Upper lobe of right lung (tissue), 1 donor: ENCODE measurements at regions not wholly inside any gene's neighbourhood (a gene's known extent, or its start where the extent isn't known, plus 50 kb on each side); places are given as distances from the start of the nearest gene placed in this dataset.

Experiments
- ATAC-seq: fragments of 200-7000 bp; cut with Tn5 transposase; one replicate; pipeline ENCODE4 v1.9.1; 2020; ENCODE audit warnings: mild to moderate bottlenecking, moderate library complexity
- DNase-seq: peaks from one replicate; pipeline ENCODE4 v3.0.0-alpha.2; 2020
- H3K27ac ChIP-seq: fragments of 200-600 bp; one replicate; pipeline ENCODE4 v1.8.0; 2022
- H3K27me3 ChIP-seq: fragments of 200-600 bp; one replicate; pipeline ENCODE4 v1.8.0; 2022; ENCODE audit warnings: mild to moderate bottlenecking
- H3K36me3 ChIP-seq: fragments of 200-600 bp; one replicate; pipeline ENCODE4 v1.8.0; 2022
- H3K4me1 ChIP-seq: fragments of 200-600 bp; one replicate; pipeline ENCODE4 v1.8.0; 2022
- H3K4me3 ChIP-seq: fragments of 200-600 bp; one replicate; pipeline ENCODE4 v1.8.0; 2022; ENCODE audit warnings: mild to moderate bottlenecking
- H3K9me3 ChIP-seq: fragments of 200-600 bp; one replicate; pipeline ENCODE4 v1.8.0; 2022
- CTCF ChIP-seq: fragments of 200-600 bp; IDR thresholded peaks from one replicate; pipeline ENCODE4 v1.8.0; 2022; ENCODE audit warnings: antibody characterized with exemption
- intact Hi-C: fragments of 100-400 bp; cut with DNase I; formaldehyde crosslinking; loops from one replicate; pipeline ENCODE4 v1.11.0; 2022
- donor health status: DM: no; HTN: yes; CAD: no; lungs with severe emphysema.

- H3K36me3 ChIP-seq = no peaks in the 10 kb centered on the region
- no peak for TF ChIP-seq CTCF
- H3K9me3 ChIP-seq = no peaks in the 10 kb centered on the region
- H3K27me3 ChIP-seq = no peaks in the 10 kb centered on the region
- no peaks in the 10 kb centered on the region for H3K4me1 ChIP-seq
- H3K27ac ChIP-seq = no peak overlapping the region
- DNase-seq = no peak
- H3K4me3 ChIP-seq = no peak overlapping the region
- ATAC-seq = peak; percentile 45
- intact Hi-C loops = no loop called here
Observed at GRCh38 chr10:57846307-57847065, 421.2 kb downstream of the IPMK start.

GRCh38 chr10:57844387-57844998, 423.2 kb downstream of the IPMK start:
- H3K27me3 ChIP-seq = no peaks in the 10 kb centered on the region
- intact Hi-C loops = no loop called here
- no peak for DNase-seq

DNA sequence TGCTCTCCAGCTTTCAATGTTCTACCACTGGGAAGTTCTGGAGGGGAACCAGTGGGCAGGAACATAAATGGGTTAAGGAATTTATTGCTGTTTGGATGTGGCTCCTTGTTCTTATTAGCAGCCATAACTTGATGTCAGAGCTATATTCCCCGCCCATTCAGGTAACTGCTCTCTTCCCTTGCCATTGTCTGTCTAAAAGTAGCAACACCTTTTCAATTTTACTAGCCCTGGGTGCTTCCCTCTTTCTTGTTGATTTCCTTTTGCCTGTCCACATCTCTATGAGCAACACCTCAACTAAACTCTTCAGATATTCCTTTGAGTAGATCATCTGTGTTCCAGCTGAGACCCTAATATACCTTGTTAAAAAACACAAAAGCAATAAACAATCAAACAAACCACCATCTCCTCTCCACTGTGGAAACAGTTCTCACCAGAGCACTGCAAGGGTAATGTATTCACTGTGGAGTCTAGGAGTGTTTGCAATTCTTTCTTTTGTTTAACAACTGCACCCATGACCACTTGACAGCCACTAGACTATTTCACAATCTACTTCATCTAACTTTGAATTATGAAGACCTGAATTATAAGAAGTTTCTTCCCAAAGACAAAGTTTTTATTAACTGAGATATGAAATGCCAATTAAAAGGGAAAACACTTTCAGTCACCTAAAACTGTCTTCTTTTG, 436.7 kb downstream of the IPMK start:
- Histone ChIP-seq H3K4me3 (no peak overlapping the region), H3K36me3 (no peaks in the 10 kb centered on the region), H3K27me3 (no peaks in the 10 kb centered on the region), H3K27ac (peak overlapping the region; percentile 9), H3K9me3 (no peaks in the 10 kb centered on the region), H3K4me1 (no peaks in the 10 kb centered on the region)
- intact Hi-C loops = no loop called here
- DNase-seq (no peak), ATAC-seq (peak; percentile 87)
- no peak for TF ChIP-seq CTCF

More at GRCh38 chr10:57844387-57844998, 423.2 kb downstream of the IPMK start:
- Histone ChIP-seq H3K27ac (no peak overlapping the region), H3K36me3 (no peaks in the 10 kb centered on the region), H3K9me3 (no peaks in the 10 kb centered on the region), H3K4me3 (no peak overlapping the region), H3K4me1 (no peaks in the 10 kb centered on the region)
- ATAC-seq = peak; percentile 86
- no peak for TF ChIP-seq CTCF

DNA sequence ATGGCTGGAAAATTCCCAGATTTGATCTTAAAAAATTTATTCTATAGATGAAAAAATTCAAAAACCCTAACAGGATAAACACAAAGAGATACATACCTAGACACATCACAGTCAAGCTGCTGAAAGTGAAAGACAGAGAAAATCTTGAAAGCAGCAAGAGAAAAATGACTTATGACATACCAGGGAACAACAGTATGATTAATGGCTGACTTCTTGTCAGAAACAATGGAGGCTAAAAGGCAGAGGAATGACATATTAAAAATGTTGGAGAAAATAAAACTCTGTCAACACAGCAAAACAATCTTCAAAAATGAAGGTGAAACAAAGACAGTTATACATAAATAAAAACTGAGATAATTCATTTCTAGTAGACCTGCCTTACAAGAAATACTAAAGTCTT, 442.7 kb downstream of the IPMK start:
- no peaks in the 10 kb centered on the region for H3K27me3 ChIP-seq
- H3K27ac ChIP-seq = no peak overlapping the region
- no peaks in the 10 kb centered on the region for H3K36me3 ChIP-seq
- H3K9me3 ChIP-seq = no peaks in the 10 kb centered on the region
- no peak for DNase-seq
- ATAC-seq = no peak
- no peaks in the 10 kb centered on the region for H3K4me1 ChIP-seq
- no peak for TF ChIP-seq CTCF
- intact Hi-C loops = no loop called here
- no peak overlapping the region for H3K4me3 ChIP-seq

GRCh38 chr10:57823398-57823797, 444.3 kb downstream of the IPMK start:
- no peaks in the 10 kb centered on the region for H3K9me3 ChIP-seq
- no peaks in the 10 kb centered on the region for H3K4me1 ChIP-seq
- H3K27me3 ChIP-seq = no peaks in the 10 kb centered on the region
- H3K4me3 ChIP-seq = no peak overlapping the region
- no peak for TF ChIP-seq CTCF
- DNase-seq = no peak
- no peak overlapping the region for H3K27ac ChIP-seq
- H3K36me3 ChIP-seq = no peaks in the 10 kb centered on the region
- ATAC-seq = no peak
- intact Hi-C loops = no loop called here
